ENCODE measurements at regions not wholly inside any gene's neighbourhood (a gene's known extent, or its start where the extent isn't known, plus 50 kb on each side); places are given as distances from the start of the nearest gene placed in this dataset.

DNA sequence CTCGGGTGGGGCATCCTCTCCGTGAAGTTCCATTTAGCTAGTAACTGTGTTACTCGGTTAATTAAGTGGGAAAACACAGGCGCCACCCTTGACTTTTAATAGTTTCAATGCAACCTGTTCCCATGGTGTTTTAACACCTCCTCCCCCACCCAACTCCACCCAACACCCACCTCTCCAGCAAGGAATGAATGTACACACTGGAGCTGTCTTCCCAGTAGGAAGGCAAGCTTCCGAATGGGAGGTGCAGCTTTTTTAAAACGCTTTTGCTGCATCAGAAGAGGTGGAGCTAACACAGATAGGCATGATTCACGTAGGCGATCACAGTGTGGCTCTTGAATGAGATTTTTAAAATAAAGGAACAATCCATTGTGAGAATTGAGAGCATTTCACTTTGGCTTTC, 73.8 kb upstream of the AGAP1 start:
- H4K20me1 ChIP-seq (ENCODE audit: control insufficient read depth, extremely low read depth, insufficient read depth, low read length): no peaks in the 10 kb centered on the region
- no peaks in the 10 kb centered on the region for H3K9me3 ChIP-seq (ENCODE audit: control insufficient read depth, insufficient read depth, low read depth, low read length)
- H3K36me3 ChIP-seq (ENCODE audit: control insufficient read depth, insufficient read depth, low read length): no peaks in the 10 kb centered on the region
- H3K4me3 ChIP-seq (replicated peaks in 1 of 4; ENCODE audit: control extremely low read depth in 1 of 4, insufficient read depth in 1 of 4, low read depth in 3 of 4, low read length in 4 of 4): no peak overlapping the region
- H3K4me1 ChIP-seq (ENCODE audit: control insufficient read depth, extremely low read depth, insufficient read depth, low read length): no peaks in the 10 kb centered on the region
- no peak overlapping the region for H3K9ac ChIP-seq (ENCODE audit: insufficient read depth, low read length)
- no peaks in the 10 kb centered on the region for H3K27me3 ChIP-seq (ENCODE audit: control insufficient read depth, insufficient read depth, low read length)
- H3K79me2 ChIP-seq (ENCODE audit: control insufficient read depth, insufficient read depth, low read length): no peaks in the 10 kb centered on the region
- no peak overlapping the region for H3K4me2 ChIP-seq (ENCODE audit: extremely low read depth, insufficient read depth, low read length)
- no peak overlapping the region for H3K27ac ChIP-seq (ENCODE audit: insufficient read depth, low read length)
- H2AFZ ChIP-seq (ENCODE audit: low read length): no peak overlapping the region
- DNase-seq (ENCODE audit: low read depth in 2 of 2): no peak
- TF ChIP-seq CTCF (conservative IDR thresholded peaks at IDR 0.05 in 1 of 2, IDR thresholded peaks at IDR 0.05 in 1 of 2; ENCODE audit: low read depth in 1 of 2, low read length in 2 of 2): no peak
- no peak for TF ChIP-seq EZH2 (IDR thresholded peaks at IDR 0.05; ENCODE audit: low read length, missing control alignments)

GRCh38 chr2:235421618-235422017, 72.2 kb upstream of the AGAP1 start:
- no peaks in the 10 kb centered on the region for H3K36me3 ChIP-seq (ENCODE audit: control insufficient read depth, insufficient read depth, low read length)
- H3K4me1 ChIP-seq (ENCODE audit: control insufficient read depth, extremely low read depth, insufficient read depth, low read length): no peaks in the 10 kb centered on the region
- no peaks in the 10 kb centered on the region for H4K20me1 ChIP-seq (ENCODE audit: control insufficient read depth, extremely low read depth, insufficient read depth, low read length)
- no peaks in the 10 kb centered on the region for H3K79me2 ChIP-seq (ENCODE audit: control insufficient read depth, insufficient read depth, low read length)
- no peak overlapping the region for H3K27ac ChIP-seq (ENCODE audit: insufficient read depth, low read length)
- no peak overlapping the region for H3K4me3 ChIP-seq (replicated peaks in 1 of 4; ENCODE audit: control extremely low read depth in 1 of 4, insufficient read depth in 1 of 4, low read depth in 3 of 4, low read length in 4 of 4)
- DNase-seq (ENCODE audit: low read depth in 2 of 2): no peak
- TF ChIP-seq CTCF (conservative IDR thresholded peaks at IDR 0.05 in 1 of 2, IDR thresholded peaks at IDR 0.05 in 1 of 2; ENCODE audit: low read depth in 1 of 2, low read length in 2 of 2) (no peak), EZH2 (IDR thresholded peaks at IDR 0.05; ENCODE audit: low read length, missing control alignments) (no peak)
- no peak overlapping the region for H3K4me2 ChIP-seq (ENCODE audit: extremely low read depth, insufficient read depth, low read length)
- no peaks in the 10 kb centered on the region for H3K27me3 ChIP-seq (ENCODE audit: control insufficient read depth, insufficient read depth, low read length)
- H3K9ac ChIP-seq (ENCODE audit: insufficient read depth, low read length): no peak overlapping the region
- no peaks in the 10 kb centered on the region for H3K9me3 ChIP-seq (ENCODE audit: control insufficient read depth, insufficient read depth, low read depth, low read length)
- H2AFZ ChIP-seq (ENCODE audit: low read length): no peak overlapping the region

DNA sequence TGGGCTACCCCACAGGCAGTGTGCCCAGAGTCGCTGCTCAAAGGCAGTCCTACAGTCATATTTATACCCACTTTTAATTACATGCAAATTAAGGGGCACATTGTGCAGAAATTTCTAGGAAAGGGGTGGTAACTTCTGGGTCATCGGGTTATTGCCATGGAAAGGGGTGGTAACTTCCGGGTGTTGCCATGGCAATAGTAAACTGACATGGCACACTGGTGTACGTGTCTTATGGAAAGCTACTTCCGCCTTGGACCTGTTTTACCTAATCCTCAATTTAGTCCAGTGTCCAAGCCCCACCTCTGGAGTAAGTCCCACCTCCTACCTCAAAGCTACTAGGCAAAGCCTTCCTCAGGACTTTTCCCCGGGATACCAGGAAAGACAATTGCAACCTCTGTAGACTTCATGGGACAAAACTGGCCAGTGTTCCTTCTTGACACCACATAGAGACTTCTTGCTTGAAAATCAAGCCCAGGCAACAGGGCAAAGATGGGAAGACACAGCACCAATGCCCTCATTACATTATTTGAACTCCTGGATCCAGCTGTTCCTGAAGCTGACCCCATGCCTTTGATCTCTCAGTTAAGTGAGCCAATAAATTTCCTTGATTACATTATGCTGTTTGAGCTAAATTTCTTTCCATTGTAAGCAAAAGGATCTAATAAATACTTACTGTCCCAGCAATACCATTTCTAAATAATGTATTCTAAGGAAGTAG, 63.3 kb upstream of the AGAP1 start:
- Histone ChIP-seq H3K4me3 (replicated peaks in 1 of 4; ENCODE audit: control extremely low read depth in 1 of 4, insufficient read depth in 1 of 4, low read depth in 3 of 4, low read length in 4 of 4) (no peak overlapping the region), H3K4me2 (ENCODE audit: extremely low read depth, insufficient read depth, low read length) (no peak overlapping the region), H2AFZ (ENCODE audit: low read length) (no peak overlapping the region), H3K9ac (ENCODE audit: insufficient read depth, low read length) (no peak overlapping the region), H4K20me1 (ENCODE audit: control insufficient read depth, extremely low read depth, insufficient read depth, low read length) (no peaks in the 10 kb centered on the region), H3K79me2 (ENCODE audit: control insufficient read depth, insufficient read depth, low read length) (no peaks in the 10 kb centered on the region), H3K27me3 (ENCODE audit: control insufficient read depth, insufficient read depth, low read length) (no peaks in the 10 kb centered on the region), H3K27ac (ENCODE audit: insufficient read depth, low read length) (no peak overlapping the region), H3K9me3 (ENCODE audit: control insufficient read depth, insufficient read depth, low read depth, low read length) (no peaks in the 10 kb centered on the region), H3K36me3 (ENCODE audit: control insufficient read depth, insufficient read depth, low read length) (no peaks in the 10 kb centered on the region), H3K4me1 (ENCODE audit: control insufficient read depth, extremely low read depth, insufficient read depth, low read length) (peaks cover 4% of the 10 kb centered on the region)
- DNase-seq (ENCODE audit: low read depth in 2 of 2): no peak
- TF ChIP-seq CTCF (conservative IDR thresholded peaks at IDR 0.05 in 1 of 2, IDR thresholded peaks at IDR 0.05 in 1 of 2; ENCODE audit: low read depth in 1 of 2, low read length in 2 of 2): no peak
- no peak for TF ChIP-seq EZH2 (IDR thresholded peaks at IDR 0.05; ENCODE audit: low read length, missing control alignments)

Measured in fibroblast of lung (primary cell).